ENCODE measurements at regions not wholly inside any gene's neighbourhood (a gene's known extent, or its start where the extent isn't known, plus 50 kb on each side); places are given as distances from the start of the nearest gene placed in this dataset.

DNA sequence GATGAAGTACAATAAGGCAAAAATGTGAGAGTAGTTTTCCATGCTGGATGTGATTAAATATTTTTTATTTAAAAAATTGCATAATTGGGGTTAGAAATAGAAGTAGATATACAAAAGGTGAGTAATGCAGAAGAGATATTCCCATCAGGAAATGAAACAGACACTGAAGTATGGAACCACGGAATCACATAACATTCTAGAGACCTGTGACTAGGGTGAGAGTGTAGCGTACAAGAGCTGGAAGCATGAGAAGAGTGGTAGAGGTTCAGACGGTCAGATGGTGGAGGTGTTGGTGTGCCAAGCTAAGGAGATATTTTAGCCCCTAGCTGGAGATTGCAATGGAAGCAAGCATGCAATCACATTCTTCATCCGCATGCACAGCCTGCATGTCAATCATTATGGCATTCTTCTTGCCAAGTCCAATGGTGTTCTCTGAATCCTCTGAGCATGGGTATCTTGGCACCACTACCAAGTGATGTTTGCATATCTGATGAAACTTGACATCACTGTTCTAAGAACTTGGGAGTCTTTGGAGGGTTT is 587.8 kb downstream of the PSAT1 start:
- no peak overlapping the region for H3K27ac Mint-ChIP-seq (ENCODE audit: unreplicated experiment)
- no peak for DNase-seq (ENCODE audit: low read depth, low spot score)
- TF ChIP-seq, protein P1, sequence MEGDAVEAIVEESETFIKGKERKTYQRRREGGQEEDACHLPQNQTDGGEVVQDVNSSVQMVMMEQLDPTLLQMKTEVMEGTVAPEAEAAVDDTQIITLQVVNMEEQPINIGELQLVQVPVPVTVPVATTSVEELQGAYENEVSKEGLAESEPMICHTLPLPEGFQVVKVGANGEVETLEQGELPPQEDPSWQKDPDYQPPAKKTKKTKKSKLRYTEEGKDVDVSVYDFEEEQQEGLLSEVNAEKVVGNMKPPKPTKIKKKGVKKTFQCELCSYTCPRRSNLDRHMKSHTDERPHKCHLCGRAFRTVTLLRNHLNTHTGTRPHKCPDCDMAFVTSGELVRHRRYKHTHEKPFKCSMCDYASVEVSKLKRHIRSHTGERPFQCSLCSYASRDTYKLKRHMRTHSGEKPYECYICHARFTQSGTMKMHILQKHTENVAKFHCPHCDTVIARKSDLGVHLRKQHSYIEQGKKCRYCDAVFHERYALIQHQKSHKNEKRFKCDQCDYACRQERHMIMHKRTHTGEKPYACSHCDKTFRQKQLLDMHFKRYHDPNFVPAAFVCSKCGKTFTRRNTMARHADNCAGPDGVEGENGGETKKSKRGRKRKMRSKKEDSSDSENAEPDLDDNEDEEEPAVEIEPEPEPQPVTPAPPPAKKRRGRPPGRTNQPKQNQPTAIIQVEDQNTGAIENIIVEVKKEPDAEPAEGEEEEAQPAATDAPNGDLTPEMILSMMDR (conservative IDR thresholded peaks at IDR 0.05): no peak

DNA sequence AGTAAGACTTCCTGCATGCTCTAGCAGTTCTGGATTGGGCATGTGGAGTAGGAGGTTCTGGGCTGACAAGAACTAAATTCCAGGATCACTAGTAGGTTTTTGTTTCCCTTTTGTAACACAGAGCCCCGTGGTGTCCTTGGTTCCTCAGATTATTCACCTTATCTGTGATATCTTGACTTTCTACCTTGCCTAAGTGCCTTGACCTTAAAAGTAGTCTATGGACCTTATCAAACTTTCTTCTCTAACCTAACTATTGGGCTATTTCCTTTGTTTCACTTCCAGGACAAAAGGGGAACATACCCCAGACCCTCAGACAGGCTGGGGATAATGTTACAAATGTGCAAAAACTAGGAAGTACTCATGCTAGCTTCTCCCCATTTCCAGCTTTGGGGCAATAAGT is 595.3 kb downstream of the PSAT1 start:
- H3K36me3 Mint-ChIP-seq (ENCODE audit: low read depth): no peaks in the 10 kb centered on the region
- TF ChIP-seq, protein P1 (conservative IDR thresholded peaks at IDR 0.05): no peak
- no peak for DNase-seq (ENCODE audit: low read depth, low spot score)
- H3K27ac Mint-ChIP-seq (ENCODE audit: unreplicated experiment): no peak overlapping the region
- H3K9me3 Mint-ChIP-seq: peaks cover 5% of the 10 kb centered on the region
- no peak overlapping the region for H3K4me3 Mint-ChIP-seq
- H3K4me1 Mint-ChIP-seq: no peaks in the 10 kb centered on the region
- H3K27me3 Mint-ChIP-seq (ENCODE audit: low read depth): no peaks in the 10 kb centered on the region

More for the DNA sequence above, 587.8 kb downstream of the PSAT1 start:
- no peaks in the 10 kb centered on the region for H3K9me3 Mint-ChIP-seq
- H3K27me3 Mint-ChIP-seq (ENCODE audit: low read depth): no peaks in the 10 kb centered on the region
- H3K4me1 Mint-ChIP-seq: no peaks in the 10 kb centered on the region
- no peaks in the 10 kb centered on the region for H3K36me3 Mint-ChIP-seq (ENCODE audit: low read depth)
- no peak overlapping the region for H3K4me3 Mint-ChIP-seq

DNA sequence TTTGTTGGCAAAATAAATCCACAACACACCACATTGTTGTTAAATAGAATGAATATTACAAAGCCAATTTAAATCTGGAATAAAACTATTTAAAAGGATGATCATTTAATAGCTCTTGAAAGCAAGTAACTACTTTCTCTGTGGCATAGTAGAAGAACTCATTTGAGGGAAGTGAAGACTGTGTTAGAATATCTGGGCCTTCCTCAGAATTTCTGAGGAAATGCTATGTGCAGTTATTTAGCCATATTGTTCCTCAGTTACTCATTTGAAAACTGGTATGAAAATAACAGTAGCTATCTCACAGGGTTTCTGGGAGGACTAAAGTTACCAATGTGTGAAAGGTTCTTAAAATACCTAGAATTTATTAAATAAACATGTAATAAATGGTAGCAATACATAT is 595.8 kb downstream of the PSAT1 start:
- Mint-ChIP-seq H3K36me3 (ENCODE audit: low read depth) (no peaks in the 10 kb centered on the region), H3K9me3 (peaks cover 5% of the 10 kb centered on the region), H3K4me1 (no peaks in the 10 kb centered on the region), H3K27me3 (ENCODE audit: low read depth) (no peaks in the 10 kb centered on the region), H3K27ac (ENCODE audit: unreplicated experiment) (no peak overlapping the region), H3K4me3 (no peak overlapping the region)
- no peak for DNase-seq (ENCODE audit: low read depth, low spot score)
- TF ChIP-seq, protein P1 (conservative IDR thresholded peaks at IDR 0.05): no peak

DNA sequence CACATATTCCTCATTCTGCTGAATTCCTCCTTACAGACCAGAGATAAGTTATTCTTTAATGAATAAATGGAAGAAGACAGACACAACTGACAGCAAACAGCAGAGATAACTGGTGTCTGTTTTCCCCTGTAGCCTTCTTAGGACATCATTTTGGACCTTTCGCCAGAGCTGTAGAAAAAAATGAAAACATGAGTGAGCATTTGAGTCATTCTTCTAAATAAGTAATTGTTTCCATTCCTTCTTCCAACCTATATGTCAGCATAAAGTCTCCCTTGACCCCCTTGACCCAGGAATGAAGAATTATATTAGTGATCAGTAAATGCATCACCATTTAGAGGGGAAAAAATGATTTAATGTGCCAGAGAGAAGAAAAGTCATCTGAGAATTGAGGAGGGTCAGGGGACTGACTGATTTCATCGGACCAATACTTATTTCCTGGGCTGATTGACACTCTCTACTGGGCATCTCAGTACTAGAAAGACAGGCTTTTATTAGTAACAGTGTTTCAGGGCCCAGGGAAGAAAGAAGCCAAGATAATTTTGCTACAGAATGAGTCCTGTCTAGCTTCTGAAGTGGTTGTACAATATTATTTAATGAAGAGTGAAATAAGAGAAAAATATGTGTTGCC is 597.0 kb downstream of the PSAT1 start:
- Mint-ChIP-seq H3K4me1 (no peaks in the 10 kb centered on the region), H3K36me3 (ENCODE audit: low read depth) (no peaks in the 10 kb centered on the region)

DNA sequence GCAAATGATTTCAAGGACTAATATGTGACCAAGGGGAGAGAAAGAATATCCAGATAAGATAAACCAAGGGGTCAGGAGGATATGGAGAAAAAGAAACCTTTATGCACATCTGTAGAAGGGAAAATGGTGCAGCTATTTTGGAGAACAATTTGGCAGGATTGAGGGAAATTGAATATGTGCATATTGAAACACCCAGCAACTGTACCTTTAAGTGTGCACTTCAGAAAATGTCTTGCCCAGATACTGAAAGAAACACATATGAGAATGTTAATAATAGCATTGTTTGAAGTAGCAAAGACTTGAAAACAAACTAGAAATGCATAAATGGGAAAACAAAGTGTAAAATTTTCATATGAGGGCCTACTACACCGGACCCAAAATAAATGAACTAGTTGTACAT is 599.6 kb downstream of the PSAT1 start:
- no peaks in the 10 kb centered on the region for H3K36me3 Mint-ChIP-seq (ENCODE audit: low read depth)
- no peaks in the 10 kb centered on the region for H3K4me1 Mint-ChIP-seq
- no peak overlapping the region for H3K4me3 Mint-ChIP-seq
- DNase-seq (ENCODE audit: low read depth, low spot score): no peak
- H3K9me3 Mint-ChIP-seq: peaks cover 3% of the 10 kb centered on the region
- H3K27me3 Mint-ChIP-seq (ENCODE audit: low read depth): no peaks in the 10 kb centered on the region
- H3K27ac Mint-ChIP-seq (ENCODE audit: unreplicated experiment): no peak overlapping the region
- TF ChIP-seq, protein P1 (conservative IDR thresholded peaks at IDR 0.05): no peak

More for the DNA sequence above, 597.0 kb downstream of the PSAT1 start:
- no peak overlapping the region for H3K4me3 Mint-ChIP-seq
- peaks cover 5% of the 10 kb centered on the region for H3K9me3 Mint-ChIP-seq
- DNase-seq (ENCODE audit: low read depth, low spot score): no peak
- TF ChIP-seq, protein P1 (conservative IDR thresholded peaks at IDR 0.05): no peak
- no peaks in the 10 kb centered on the region for H3K27me3 Mint-ChIP-seq (ENCODE audit: low read depth)
- no peak overlapping the region for H3K27ac Mint-ChIP-seq (ENCODE audit: unreplicated experiment)

Data from neural crest cell (in vitro differentiated cells).